Activated CD4-positive, alpha-beta T cell treated with anti-CD3 and anti-CD28 coated beads, Interleukin-2, Interleukin-6, amounts not matched to agents 100 ng/mL and 50 ng/mL, durations not matched to agents 16 hours and 8 hours (primary cell): ENCODE measurements at regions not wholly inside any gene's neighbourhood (a gene's known extent, or its start where the extent isn't known, plus 50 kb on each side); places are given as distances from the start of the nearest gene placed in this dataset.
"Not testable (repeated sequence)": the region's sequence is repeated elsewhere in the genome, so short reads cannot be mapped to it uniquely, and the experiment has no call there.

Source experiments
- DNase-seq: peaks from one replicate; pipeline ENCODE4 v3.0.0-alpha.2; 2020

GRCh38 chr2:35931115-35931514 lies 424.5 kb upstream of the CRIM1 start:
- no peak for DNase-seq

- no peak for DNase-seq
These were observed 426.0 kb upstream of the CRIM1 start for GRCh38 chr2:35929551-35929950.

- no peak for DNase-seq
These were observed 435.5 kb upstream of the CRIM1 start for GRCh38 chr2:35920061-35920460.

DNA sequence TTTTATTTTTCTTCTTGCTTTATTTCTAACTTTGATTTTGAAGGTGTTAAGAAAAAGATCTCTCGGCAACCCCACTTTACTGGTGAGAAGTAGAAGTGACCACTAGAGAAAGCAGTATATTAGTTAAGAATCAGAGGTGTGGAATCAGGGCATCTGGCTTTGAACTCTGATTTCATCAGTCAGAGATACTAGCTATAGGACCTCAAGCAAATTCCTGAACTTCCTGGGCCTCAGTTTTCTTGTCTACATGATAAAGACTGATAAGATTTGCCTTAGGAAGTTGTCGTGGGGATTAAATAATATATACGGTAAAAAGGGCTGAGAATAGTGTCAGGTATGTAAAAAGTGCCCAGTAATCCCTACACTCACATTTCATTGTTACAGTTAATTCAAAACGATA lies 440.3 kb upstream of the CRIM1 start:
- no peak for DNase-seq

DNA sequence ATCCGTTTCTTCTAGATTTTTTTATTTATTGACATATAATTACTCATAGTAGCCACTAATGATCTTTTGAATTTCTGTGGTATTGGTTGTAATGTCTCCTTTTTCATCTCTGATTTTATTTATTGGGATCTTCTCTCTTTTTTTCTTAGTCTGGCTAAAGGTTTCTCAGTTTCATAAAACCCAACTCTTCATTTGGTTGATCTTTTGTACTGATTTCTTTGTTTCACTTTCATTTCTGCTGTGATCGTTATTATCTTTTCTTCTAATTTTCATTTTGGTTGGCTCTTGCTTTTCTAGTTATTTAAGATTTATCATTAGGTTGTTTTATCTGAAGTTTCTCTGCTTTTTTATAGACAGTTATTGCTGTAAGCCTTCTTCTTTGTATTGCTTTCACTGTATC lies 463.6 kb upstream of the CRIM1 start:
- no peak for DNase-seq

DNA sequence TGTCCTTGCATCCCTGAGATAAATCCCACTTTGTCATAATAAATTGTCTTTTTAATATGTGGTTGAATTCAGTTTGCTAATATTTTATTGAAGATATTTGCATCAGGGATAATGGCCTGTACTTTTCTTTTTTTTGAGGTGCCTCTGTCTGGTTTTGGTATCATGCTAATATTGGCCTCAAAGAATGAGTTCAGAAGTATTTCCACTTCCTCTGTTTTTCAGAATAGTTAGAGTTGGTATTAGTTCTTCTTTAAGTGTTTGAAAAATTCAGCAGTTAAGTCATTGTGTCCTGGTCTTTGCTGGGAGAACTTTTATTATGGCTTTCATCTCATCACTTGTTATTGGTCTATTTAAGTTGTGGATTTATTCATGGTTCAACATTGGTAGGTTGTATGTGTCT lies 464.1 kb upstream of the CRIM1 start:
- DNase-seq: no peak

GRCh38 chr2:35887146-35887545 lies 468.4 kb upstream of the CRIM1 start:
- no peak for DNase-seq

GRCh38 chr2:35873921-35874320 lies 481.7 kb upstream of the CRIM1 start:
- no peak for DNase-seq

DNA sequence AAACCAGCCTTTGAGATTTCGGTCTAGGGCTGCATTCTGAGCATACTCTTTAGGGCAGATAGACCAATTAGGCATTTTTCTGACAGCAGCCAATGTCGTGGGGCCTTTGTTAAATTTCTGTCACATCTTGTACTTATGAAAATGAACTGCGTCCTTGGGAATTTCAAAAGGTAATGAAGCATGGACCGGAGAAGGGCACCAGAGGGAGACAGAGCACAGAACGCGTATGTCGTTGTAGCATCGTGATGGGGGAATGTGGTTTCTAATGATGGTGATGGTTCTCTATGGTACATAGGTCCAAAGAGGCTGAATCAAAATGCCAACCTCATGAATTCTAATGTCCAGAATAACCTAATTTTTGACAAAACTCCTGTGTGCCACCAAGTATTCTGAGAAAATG lies 483.9 kb upstream of the CRIM1 start:
- no peak for DNase-seq

GRCh38 chr2:35870713-35871112 lies 484.9 kb upstream of the CRIM1 start:
- no peak for DNase-seq

GRCh38 chr2:35864141-35864540 lies 491.4 kb upstream of the CRIM1 start:
- DNase-seq: no peak

GRCh38 chr2:35858216-35858615 lies 497.4 kb upstream of the CRIM1 start:
- no peak for DNase-seq

GRCh38 chr2:35857498-35857897 lies 498.1 kb upstream of the CRIM1 start:
- DNase-seq: no peak

GRCh38 chr2:35831385-35831784 lies 524.2 kb upstream of the CRIM1 start:
- no peak for DNase-seq

- DNase-seq: no peak
These were observed 524.7 kb upstream of the CRIM1 start for GRCh38 chr2:35830833-35831232.

GRCh38 chr2:35827086-35827485 lies 528.5 kb upstream of the CRIM1 start:
- no peak for DNase-seq

DNA sequence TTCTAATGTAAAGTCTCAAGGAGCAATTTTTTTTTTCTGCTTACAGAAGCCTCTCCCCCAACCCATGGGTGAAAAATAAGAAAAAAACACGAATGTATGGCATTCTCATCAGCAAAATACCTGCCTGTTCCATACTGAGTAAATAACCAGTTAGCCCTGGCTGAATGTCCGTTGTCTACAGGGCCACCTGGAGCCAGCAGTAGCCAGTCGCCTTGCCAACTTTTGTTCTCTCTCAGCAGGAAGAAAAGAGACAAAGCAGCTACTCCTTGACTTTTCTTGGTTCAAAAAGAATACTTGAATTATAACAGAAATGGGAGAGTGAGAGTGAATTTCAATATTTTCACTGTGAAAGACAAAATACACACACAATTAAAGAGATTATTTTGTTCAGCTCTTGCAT lies 532.9 kb upstream of the CRIM1 start:
- DNase-seq: no peak

DNA sequence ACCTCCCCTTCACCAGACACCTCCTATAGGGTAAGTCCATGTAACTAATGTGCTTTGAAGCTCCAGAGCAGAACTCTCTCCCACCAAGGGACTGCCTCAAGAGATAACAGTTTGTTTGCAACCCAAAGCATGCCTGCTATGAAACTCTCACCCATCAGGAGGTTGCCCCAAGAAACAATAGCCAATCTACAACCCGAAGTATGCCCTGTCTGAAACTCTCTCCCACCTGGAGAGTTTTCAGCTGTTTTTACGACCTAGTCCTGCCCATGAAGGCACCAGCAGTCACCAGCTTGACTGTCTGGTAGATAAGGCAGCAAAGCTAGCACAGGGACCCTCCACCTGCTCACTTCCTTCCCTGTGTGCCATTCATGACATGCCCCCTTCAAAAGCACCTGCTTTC lies 533.9 kb upstream of the CRIM1 start:
- DNase-seq: no peak

DNA sequence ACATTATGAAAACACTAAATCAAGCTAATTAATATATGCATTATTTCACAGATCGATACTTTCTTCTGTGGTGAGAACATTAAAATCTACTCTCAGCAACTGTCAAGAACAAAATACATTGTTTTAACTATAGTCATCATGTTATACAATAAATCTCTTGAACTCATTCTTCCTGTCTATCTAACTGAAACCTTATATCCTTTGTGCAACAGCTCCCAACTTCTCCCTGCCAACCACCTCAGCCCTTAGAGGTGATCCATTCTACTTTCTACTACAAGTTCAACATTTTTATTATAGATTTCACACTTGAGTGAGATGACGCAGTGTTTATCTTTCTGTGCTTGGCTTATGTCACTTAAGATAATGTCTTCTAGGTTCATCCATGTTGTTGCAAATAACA lies 535.2 kb upstream of the CRIM1 start:
- DNase-seq: no peak

DNA sequence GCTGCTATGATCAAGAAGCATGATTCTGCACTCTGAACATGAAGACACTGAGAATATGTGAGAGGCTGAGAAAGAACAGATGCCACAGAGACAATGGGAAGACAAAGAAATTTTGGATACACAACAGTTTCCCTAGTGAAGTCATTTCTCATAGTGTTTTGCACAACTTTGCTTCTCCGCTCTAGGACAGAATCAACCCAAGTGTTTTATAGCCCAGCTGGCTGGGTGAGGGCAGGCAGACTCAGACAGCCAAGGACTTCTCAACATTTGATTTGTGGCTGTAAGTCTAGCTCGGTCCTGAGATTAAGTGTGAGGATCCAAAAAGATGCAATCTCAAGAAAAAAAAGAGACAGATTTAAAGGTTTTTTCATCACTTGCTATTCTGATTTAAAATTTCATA lies 536.5 kb upstream of the CRIM1 start:
- DNase-seq: no peak

DNA sequence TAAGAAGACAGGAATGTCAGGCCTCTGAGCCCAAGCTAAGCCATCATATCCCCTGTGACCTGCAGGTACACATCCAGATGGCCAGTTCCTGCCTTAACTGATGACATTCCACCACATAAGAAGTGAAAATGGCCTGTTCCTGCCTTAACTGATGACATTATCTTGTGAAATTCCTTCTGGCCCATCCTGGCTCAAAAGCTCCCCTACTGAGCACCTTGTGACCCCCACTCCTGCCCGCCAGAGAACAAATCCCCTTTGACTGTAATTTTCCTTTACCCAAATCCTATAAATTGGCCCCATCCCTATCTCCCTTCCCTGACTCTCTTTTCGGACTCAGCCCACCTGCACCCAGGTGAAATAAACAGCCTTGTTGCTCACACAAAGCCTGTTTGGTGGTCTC lies 537.2 kb upstream of the CRIM1 start:
- DNase-seq: not testable (repeated sequence)

- DNase-seq: not testable (repeated sequence)
These were observed 541.0 kb upstream of the CRIM1 start for GRCh38 chr2:35814597-35814996.

- no peak for DNase-seq
These were observed 552.5 kb upstream of the CRIM1 start for GRCh38 chr2:35803126-35803525.

DNA sequence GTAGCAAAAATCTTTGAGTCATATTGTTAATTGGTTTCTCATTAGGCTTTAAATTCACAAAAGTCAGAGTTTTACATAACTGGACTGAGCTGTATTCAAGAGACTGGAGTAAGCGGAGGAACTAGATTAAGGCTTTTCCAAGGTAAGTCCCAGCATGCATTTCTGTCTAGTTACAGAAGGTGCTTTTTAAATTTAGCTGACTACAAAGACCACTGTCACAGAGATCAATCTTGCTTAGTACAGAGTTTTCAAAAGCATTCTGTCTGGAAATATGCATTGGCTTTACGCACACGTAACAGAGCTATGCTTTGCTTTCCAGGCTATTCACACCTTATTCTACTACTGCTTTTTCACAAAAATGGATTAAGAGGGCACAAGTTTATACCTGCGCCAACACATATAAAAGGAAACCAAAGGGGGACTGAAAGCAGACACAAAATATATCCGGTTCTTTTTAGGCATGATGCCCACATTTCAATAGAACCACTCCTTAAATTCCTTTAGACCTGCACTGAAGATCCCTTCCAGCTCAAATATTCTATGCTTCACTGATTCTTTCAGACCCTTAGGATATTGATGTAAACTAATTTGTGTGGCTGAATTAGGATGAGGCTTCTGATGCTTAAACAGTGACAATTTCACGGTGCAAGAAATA lies 560.7 kb upstream of the CRIM1 start:
- DNase-seq: no peak

- no peak for DNase-seq
These were observed 565.3 kb upstream of the CRIM1 start for GRCh38 chr2:35790292-35790691.

- no peak for DNase-seq
These were observed 567.0 kb upstream of the CRIM1 start for GRCh38 chr2:35788543-35788942.
